SK-N-MC (cell line): ENCODE measurements at regions not wholly inside any gene's neighbourhood (a gene's known extent, or its start where the extent isn't known, plus 50 kb on each side); places are given as distances from the start of the nearest gene placed in this dataset.

Experiments used
- DNase-seq: peaks from one replicate; pipeline ENCODE4 v3.0.0-alpha.2; 2011; ENCODE audit warnings: low read depth, low spot score
- H3K27ac ChIP-seq: fragments of 200-600 bp; sonication (generic); 2 replicates; pipeline ENCODE4 v1.5.1; 2016; ENCODE audit warnings: mixed run types
- H3K36me3 ChIP-seq: fragments of 200-600 bp; sonication (generic); 2 replicates; pipeline ENCODE4 v1.6.1; 2017; ENCODE audit warnings: antibody characterized with exemption, low read length, mixed read lengths; ENCODE audit not compliant: insufficient read depth
- H3K4me3 ChIP-seq: fragments of 200-600 bp; sonication (generic); 2 replicates; pipeline ENCODE4 v1.5.1; 2016
- H3K9ac ChIP-seq: fragments of 200-600 bp; sonication (generic); 2 replicates; pipeline ENCODE4 v1.8.0; 2017; ENCODE audit warnings: mixed run types, mixed read lengths; ENCODE audit not compliant: insufficient read length
- H3K9me3 ChIP-seq: fragments of 200-600 bp; sonication (generic); 2 replicates; pipeline ENCODE4 v1.6.1; 2017; ENCODE audit warnings: low read depth, mild to moderate bottlenecking, antibody characterized with exemption, low read length, moderate library complexity, mixed read lengths
- EZH2 ChIP-seq: fragments of 200-600 bp; sonication (generic); IDR thresholded peaks from one replicate; pipeline ENCODE4 v1.6.1; 2017; ENCODE audit warnings: antibody characterized with exemption
- FOXP2 ChIP-seq: optimal IDR thresholded peaks from 2 replicates; pipeline ENCODE3; 2011; ENCODE audit warnings: mild to moderate bottlenecking, moderate library complexity; ENCODE audit not compliant: insufficient read depth; ENCODE audit errors: extremely low read length, control extremely low read depth
- POLR2AphosphoS5 ChIP-seq: IDR thresholded peaks from 2 replicates; pipeline ENCODE4 v1.6.1; 2012; ENCODE audit warnings: mild to moderate bottlenecking, low read depth, low read length, borderline replicate concordance

DNA sequence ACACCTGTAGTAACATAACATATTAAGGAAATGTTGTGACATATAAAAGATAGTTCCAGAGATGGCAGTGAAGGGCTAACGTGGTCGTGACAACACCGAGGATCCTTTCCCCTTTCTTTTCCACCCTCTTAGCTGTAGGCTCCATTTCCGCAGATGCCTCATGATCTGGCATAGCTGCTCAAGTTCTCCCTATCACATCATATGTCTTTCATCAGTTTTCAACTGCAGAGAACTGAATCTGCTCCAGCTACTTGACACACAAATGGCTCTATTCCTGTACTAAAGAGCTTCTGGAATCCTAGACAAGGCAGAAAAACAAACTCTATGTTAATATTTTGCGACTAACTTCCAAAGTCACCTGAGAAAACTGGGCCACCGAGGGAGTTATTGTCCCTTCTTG is 275.0 kb upstream of the SLCO3A1 start:
- Histone ChIP-seq H3K9me3 (no peaks in the 10 kb centered on the region), H3K9ac (no peak overlapping the region), H3K4me3 (no peak overlapping the region), H3K27ac (no peak overlapping the region), H3K36me3 (no peaks in the 10 kb centered on the region)
- no peak for DNase-seq
- TF ChIP-seq POLR2AphosphoS5 (no peak), EZH2 (no peak), FOXP2 (no peak)

DNA sequence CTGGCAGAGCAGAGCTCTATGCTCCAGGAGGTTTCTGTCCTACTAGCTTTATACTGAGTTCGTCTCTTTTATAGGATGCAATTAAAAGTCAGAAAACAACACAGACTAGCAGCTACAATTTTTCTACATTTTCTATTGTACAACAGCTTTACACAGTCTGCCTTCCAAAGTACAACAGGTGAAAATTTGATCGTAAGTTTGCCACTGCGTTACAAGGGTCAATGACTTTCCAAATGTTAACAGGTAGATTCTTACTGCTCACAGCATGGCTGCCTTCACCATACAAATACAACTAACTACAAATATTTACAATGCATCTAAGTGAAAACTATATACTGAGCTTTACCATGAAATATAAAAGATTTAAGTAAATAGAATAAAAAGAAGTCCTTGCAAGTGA is 268.6 kb upstream of the SLCO3A1 start:
- no peak overlapping the region for H3K27ac ChIP-seq
- TF ChIP-seq EZH2 = no peak
- TF ChIP-seq FOXP2 = no peak
- TF ChIP-seq POLR2AphosphoS5 = no peak
- DNase-seq = no peak

DNA sequence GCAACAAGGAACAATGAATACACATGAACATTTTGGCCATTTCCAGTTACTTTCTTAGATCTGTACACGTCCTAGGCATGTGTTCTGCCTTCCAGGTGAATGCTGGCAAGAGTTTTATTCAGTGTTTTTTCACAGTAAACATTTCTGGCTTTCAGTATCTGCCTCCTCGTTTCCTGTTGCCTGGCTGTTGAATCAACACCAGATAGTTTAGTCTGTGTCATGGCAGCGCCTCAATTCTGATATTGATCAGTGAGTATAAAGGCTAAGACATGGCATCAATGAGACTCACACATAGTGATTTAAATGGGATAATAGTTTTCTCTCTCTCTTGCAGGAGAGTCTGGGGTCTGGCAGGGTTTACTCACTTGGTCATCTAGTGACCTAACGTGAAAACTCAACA is 266.9 kb upstream of the SLCO3A1 start:
- no peak overlapping the region for H3K4me3 ChIP-seq
- no peak for DNase-seq
- no peaks in the 10 kb centered on the region for H3K36me3 ChIP-seq
- TF ChIP-seq POLR2AphosphoS5 (no peak), EZH2 (no peak), FOXP2 (no peak)
- H3K27ac ChIP-seq = no peak overlapping the region
- H3K9ac ChIP-seq = no peak overlapping the region
- no peaks in the 10 kb centered on the region for H3K9me3 ChIP-seq

More for the DNA sequence above, 268.6 kb upstream of the SLCO3A1 start:
- no peak overlapping the region for H3K9ac ChIP-seq
- no peaks in the 10 kb centered on the region for H3K9me3 ChIP-seq
- no peak overlapping the region for H3K4me3 ChIP-seq
- no peaks in the 10 kb centered on the region for H3K36me3 ChIP-seq

DNA sequence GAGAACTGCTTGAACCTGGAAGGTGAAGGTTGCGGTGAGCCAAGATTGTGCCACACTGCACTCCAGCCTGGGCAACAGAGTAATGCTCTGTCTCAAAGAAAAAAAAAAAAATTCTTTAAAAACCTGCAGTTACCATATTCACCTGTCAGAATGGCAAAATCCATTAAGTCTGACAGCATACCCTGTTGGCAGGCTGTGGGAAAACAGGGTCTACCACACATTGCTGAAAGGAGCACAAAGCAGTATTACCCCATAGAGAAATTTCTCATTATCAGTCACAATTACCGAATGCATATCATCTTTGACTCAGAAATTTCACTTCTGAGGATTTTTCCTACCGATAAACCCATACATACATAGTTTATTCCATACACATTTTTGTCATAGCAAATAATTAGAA is 264.1 kb upstream of the SLCO3A1 start:
- Histone ChIP-seq H3K36me3 (no peaks in the 10 kb centered on the region), H3K9ac (no peak overlapping the region), H3K4me3 (no peak overlapping the region), H3K9me3 (no peaks in the 10 kb centered on the region), H3K27ac (no peak overlapping the region)
- no peak for DNase-seq
- no peak for TF ChIP-seq POLR2AphosphoS5
- TF ChIP-seq EZH2 = no peak
- TF ChIP-seq FOXP2 = no peak

DNA sequence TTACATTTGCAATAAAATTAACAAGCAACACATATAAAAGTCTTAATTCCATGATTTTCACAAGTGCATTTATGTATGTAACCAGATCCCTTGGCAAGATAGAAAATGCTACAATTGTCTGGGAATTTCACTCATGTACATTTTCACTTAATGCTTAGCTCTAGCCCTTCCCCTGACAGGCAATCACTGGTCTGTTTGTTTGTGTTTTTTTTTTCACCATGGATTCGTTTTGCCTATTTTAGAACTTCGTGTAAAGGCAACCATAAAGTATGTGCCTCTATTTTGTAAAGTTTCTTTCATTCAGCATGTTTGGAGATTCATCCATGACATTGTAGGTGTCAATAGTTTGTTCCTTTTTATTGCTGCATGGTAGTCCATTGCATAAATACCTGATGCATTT is 260.9 kb upstream of the SLCO3A1 start:
- no peak overlapping the region for H3K27ac ChIP-seq
- TF ChIP-seq FOXP2 (no peak), POLR2AphosphoS5 (no peak), EZH2 (no peak)

DNA sequence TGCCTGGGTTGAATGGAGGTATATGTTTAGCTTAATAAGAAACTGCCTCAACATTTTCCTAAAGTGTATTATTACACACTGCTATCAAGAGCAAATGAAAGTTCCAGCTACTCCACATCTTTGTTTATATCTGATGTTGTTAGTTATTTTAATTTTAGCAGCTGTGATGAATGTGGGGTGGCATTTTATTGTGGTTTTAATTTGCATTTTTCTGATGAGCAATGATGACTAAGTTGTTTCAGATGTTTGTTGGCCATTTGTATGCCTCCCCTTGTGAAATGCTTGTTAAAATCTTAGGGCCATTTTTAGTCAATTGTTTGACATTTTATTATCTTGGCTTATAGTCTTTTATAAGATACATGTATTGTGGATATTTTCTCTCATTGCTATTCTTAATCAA is 260.4 kb upstream of the SLCO3A1 start:
- H3K9ac ChIP-seq = no peak overlapping the region
- no peak for DNase-seq
- H3K27ac ChIP-seq = no peak overlapping the region
- TF ChIP-seq EZH2 = no peak
- no peak for TF ChIP-seq POLR2AphosphoS5
- no peaks in the 10 kb centered on the region for H3K36me3 ChIP-seq
- H3K9me3 ChIP-seq = no peaks in the 10 kb centered on the region
- H3K4me3 ChIP-seq = no peak overlapping the region

More for the DNA sequence above, 260.9 kb upstream of the SLCO3A1 start:
- no peak for DNase-seq
- Histone ChIP-seq H3K4me3 (no peak overlapping the region), H3K9ac (no peak overlapping the region), H3K9me3 (no peaks in the 10 kb centered on the region), H3K36me3 (no peaks in the 10 kb centered on the region)

DNA sequence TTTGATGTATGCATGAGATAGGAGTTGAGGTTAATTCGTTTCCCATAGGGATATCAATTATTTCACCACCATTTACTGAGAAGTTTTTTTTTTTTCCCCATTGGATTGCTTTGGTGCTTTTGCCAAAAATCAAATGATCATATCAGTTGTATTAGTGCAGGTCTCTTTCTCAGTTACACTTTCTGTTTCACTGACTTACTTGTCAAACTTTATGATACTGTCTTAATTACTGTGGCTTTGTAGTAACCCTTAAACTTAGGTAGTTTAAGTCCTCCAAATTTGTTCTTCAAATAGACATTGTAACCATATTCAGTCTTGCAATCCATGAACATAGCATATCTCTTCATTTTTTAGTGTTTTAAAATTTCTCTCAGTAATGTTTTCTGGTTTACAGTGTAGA is 259.9 kb upstream of the SLCO3A1 start:
- no peaks in the 10 kb centered on the region for H3K36me3 ChIP-seq
- no peaks in the 10 kb centered on the region for H3K9me3 ChIP-seq
- H3K4me3 ChIP-seq = no peak overlapping the region
- H3K9ac ChIP-seq = no peak overlapping the region
- TF ChIP-seq FOXP2 (no peak), EZH2 (no peak), POLR2AphosphoS5 (no peak)
- H3K27ac ChIP-seq = no peak overlapping the region
- no peak for DNase-seq

DNA sequence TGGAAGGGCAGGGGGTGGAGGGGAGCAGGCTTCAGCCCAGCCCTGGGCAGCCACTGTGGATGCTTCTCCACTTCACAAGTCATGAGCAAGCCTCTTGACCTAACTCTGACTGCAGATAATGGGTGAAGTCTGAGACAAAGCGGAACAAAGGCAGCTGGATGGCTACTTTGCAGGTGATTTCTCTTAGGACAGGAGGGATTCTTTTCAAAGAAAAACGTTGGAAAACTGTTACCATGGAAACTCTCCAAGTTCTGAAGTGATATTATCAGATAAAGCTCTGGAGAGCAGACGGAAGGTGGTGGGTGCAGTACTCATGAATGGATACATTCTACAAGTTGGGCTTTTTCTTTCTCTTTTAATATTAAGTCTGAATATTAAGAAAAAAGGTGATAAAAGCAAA is 254.2 kb upstream of the SLCO3A1 start:
- no peak for DNase-seq
- Histone ChIP-seq H3K9ac (no peak overlapping the region), H3K27ac (no peak overlapping the region), H3K9me3 (no peaks in the 10 kb centered on the region), H3K4me3 (no peak overlapping the region), H3K36me3 (no peaks in the 10 kb centered on the region)
- TF ChIP-seq FOXP2 (no peak), POLR2AphosphoS5 (no peak), EZH2 (no peak)

DNA sequence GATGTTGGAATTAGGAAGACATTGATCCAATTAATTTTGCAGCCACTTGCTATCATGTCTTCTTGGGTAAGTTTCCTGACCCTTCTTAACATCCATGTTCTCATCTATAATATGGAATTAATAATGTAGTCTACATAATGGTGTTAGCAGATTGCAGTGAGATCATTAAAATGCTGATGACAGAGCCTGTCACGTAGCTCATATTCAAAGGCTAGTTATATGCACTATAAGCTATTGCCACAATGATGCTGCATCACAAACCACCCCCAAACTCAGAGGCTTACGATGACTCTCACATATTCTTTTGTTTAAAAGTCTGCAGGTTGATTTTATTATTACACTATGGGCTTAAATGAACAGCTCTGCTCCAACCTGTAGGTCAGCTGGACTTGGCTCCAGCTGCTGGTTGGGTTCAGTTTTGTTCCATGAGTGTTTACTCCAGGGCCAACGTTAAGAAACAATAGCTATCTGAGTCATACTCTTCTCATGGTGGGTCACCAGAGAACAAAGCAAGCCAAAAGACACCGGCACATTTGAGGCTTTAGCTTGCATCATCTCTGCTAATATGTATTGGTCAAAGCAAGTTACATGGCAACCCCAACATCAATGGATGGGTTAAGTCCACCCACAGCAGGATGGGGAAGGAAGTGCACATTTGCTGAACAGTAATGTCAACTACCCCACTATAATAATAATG is 250.0 kb upstream of the SLCO3A1 start:
- Histone ChIP-seq H3K4me3 (no peak overlapping the region), H3K36me3 (no peaks in the 10 kb centered on the region), H3K27ac (no peak overlapping the region), H3K9ac (no peak overlapping the region), H3K9me3 (no peaks in the 10 kb centered on the region)
- no peak for DNase-seq
- no peak for TF ChIP-seq EZH2
- no peak for TF ChIP-seq POLR2AphosphoS5
- TF ChIP-seq FOXP2 = no peak

DNA sequence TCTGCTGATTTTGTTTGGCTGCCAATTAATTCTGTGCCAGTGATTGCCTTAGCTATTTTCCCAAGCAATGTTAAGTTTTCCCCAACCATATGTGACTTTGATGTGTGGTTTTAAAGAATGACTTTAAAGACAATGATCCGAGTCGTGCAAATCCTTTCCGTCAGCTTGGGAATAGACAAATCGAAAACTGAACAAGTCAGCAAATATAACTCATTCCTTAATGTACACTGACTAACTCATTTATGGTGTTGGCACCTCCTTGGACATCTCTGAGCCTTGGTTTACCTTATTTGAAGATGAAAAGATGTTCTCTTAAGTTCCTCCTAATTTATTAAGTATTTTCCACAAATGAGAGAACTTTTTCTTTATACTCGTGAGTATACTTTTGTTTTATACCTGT is 249.4 kb upstream of the SLCO3A1 start:
- no peaks in the 10 kb centered on the region for H3K9me3 ChIP-seq
- no peak overlapping the region for H3K27ac ChIP-seq
- H3K36me3 ChIP-seq = no peaks in the 10 kb centered on the region
- H3K9ac ChIP-seq = no peak overlapping the region
- TF ChIP-seq POLR2AphosphoS5 (no peak), FOXP2 (no peak), EZH2 (no peak)
- no peak overlapping the region for H3K4me3 ChIP-seq
- DNase-seq = no peak
